Skeletal muscle satellite cell (primary cell): ENCODE measurements at regions not wholly inside any gene's neighbourhood (a gene's known extent, or its start where the extent isn't known, plus 50 kb on each side); places are given as distances from the start of the nearest gene placed in this dataset.

Experiments
- H3K27me3 ChIP-seq: 2 replicates; pipeline ENCODE4 v1.7.0; 2013; ENCODE audit warnings: low read length; ENCODE audit not compliant: control insufficient read depth, insufficient read depth
- H3K36me3 ChIP-seq: 2 replicates; pipeline ENCODE4 v1.7.0; 2013; ENCODE audit warnings: mild to moderate bottlenecking, control low read depth, low read length; ENCODE audit not compliant: insufficient read depth
- H3K4me1 ChIP-seq: 2 replicates; pipeline ENCODE4 v1.7.0; 2013; ENCODE audit warnings: low read length; ENCODE audit not compliant: control insufficient read depth, insufficient read depth
- H3K4me2 ChIP-seq: 2 replicates; pipeline ENCODE4 v1.7.0; 2013; ENCODE audit warnings: mild to moderate bottlenecking, low read length
- H3K4me3 ChIP-seq: 2 replicates; pipeline ENCODE4 v1.7.0; 2013; ENCODE audit warnings: low read length
- H3K9ac ChIP-seq: 2 replicates; pipeline ENCODE4 v1.7.0; 2013; ENCODE audit warnings: mild to moderate bottlenecking, low read depth, low read length, moderate library complexity
- H3K9me3 ChIP-seq: replicated peaks from 2 replicates; pipeline ENCODE4 v1.7.0; 2013; ENCODE audit warnings: mild to moderate bottlenecking, control low read depth, low read length

DNA sequence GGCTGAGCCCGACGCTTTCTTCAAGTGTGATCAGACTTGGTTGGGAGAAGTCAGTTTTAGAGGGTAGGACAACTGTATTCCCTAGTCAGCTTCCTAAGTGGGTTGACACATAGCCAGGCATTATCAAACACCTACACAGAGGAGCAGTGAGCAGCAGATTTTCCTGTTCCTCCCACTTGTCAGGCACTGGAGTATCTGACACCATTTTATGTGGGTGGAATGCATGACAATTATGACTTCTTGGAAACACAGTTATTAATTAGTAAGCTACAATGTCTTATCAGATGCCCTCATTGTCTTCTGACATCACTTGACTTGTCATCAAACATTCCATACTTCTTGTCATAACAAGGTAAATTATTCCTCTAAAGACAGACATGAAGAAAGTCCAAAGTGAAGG, 124.9 kb downstream of the IRX2 start:
- Histone ChIP-seq H3K9me3 (peaks cover 27% of the 10 kb centered on the region), H3K27me3 (no peaks in the 10 kb centered on the region), H3K4me3 (no peak overlapping the region), H3K9ac (no peak overlapping the region), H3K36me3 (no peaks in the 10 kb centered on the region), H3K4me1 (no peaks in the 10 kb centered on the region), H3K4me2 (no peak overlapping the region)

DNA sequence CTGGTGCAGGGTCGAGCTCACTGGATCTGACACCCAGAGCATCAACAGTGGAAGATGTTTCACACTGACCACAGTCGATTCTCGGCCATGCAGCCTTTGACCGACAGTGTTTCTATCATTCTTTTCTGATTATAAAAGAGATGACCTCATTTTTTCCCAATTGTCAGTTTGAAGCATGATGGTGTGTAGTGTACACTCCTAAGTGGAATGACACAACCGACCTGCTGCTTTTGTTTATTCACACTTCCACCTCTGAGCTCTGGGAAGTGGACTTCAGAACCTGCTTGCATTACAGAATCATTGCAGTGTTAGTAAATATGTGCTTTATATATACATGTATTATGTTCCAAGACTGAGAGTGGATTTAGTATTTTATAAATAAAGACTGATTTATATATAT, 128.6 kb downstream of the IRX2 start:
- Histone ChIP-seq H3K9me3 (peaks cover 20% of the 10 kb centered on the region), H3K9ac (no peak overlapping the region)

DNA sequence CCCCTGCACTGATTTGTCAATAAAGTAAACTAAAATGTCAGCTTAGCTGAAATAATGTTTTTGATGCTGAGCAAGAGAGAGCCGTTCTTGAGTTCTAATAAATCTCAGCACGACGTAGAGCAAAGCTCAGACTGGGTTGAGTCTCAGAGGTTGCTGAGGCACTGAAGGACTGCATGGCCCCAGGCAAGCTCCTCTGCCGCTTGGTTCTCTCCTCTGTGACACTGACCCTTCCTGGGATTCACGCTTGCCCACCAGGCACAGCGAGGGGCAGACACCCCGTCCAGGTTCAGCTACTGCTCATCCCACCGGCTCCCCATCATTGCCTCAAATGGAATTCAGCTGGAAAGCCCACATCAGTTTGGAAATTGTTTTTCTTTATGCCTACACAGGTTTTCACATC, 129.8 kb downstream of the IRX2 start:
- Histone ChIP-seq H3K27me3 (no peaks in the 10 kb centered on the region), H3K4me3 (no peak overlapping the region), H3K9me3 (peaks cover 15% of the 10 kb centered on the region), H3K4me2 (no peak overlapping the region), H3K4me1 (no peaks in the 10 kb centered on the region), H3K36me3 (no peaks in the 10 kb centered on the region), H3K9ac (no peak overlapping the region)

More for the DNA sequence above, 128.6 kb downstream of the IRX2 start:
- Histone ChIP-seq H3K27me3 (no peaks in the 10 kb centered on the region), H3K4me3 (no peak overlapping the region), H3K36me3 (no peaks in the 10 kb centered on the region), H3K4me2 (no peak overlapping the region), H3K4me1 (no peaks in the 10 kb centered on the region)

DNA sequence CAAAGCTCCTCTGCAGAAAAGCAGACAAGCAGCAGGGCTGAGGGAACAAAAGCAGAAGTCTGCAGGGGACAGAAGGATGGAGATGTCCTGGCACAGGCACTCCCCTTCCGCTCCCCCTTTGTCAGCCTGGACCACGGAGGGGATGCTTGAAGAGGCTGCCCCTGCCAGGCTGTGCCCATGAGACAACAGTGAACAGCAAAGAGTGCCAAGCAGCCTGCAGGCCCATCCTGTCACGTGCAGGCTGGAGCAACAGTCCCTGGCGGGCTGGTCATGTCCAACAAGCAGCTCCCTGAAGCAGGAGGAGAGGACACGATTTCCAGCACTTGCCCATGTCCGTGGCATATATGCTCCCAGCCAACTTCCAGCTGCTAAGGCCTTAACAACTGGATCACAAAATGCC, 132.3 kb downstream of the IRX2 start:
- Histone ChIP-seq H3K9me3 (peaks cover 12% of the 10 kb centered on the region), H3K4me2 (no peak overlapping the region), H3K36me3 (no peaks in the 10 kb centered on the region), H3K4me3 (no peak overlapping the region), H3K4me1 (no peaks in the 10 kb centered on the region), H3K9ac (no peak overlapping the region), H3K27me3 (no peaks in the 10 kb centered on the region)

DNA sequence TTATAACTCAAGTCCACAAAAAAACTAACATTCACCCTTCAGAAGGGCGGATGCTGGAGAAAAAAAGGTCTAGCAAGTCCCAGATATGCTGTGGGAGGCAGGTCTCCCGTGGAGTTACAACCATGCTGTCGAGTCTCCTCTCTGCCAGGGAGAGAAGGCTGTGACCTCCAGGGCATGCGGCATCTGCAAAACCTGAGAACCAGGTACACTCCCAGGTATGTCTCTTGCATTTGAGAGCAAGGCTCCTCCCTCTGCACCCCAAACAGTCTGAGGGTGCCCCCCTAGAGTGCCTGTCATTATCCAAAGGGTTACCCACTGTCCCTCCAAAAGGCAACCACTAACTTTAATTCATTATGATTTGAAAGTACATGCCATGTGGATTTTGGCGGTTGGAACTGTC, 134.0 kb downstream of the IRX2 start:
- no peak overlapping the region for H3K4me3 ChIP-seq
- no peaks in the 10 kb centered on the region for H3K27me3 ChIP-seq
- no peaks in the 10 kb centered on the region for H3K4me1 ChIP-seq
- peaks cover 10% of the 10 kb centered on the region for H3K9me3 ChIP-seq
- H3K4me2 ChIP-seq = no peak overlapping the region
- no peak overlapping the region for H3K9ac ChIP-seq
- no peaks in the 10 kb centered on the region for H3K36me3 ChIP-seq

DNA sequence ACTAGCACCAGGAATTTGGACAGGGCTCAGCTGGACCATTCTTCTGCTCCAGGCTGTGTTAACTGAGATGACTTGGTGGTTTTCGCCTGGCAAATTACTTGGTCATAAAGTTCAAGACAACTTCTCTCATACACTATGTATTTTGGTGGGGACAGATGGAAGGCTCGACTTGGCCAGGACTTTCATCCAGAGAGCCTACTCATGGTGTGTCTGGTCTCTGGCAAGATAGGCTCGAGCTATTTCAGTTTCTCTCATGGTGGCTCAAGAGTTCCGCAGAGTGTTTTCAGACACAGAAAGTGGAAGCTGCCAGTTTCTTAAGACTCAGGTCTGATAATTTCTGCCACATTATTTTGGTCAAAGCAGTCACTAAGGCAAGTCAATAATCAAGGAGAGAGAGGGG, 135.6 kb downstream of the IRX2 start:
- H3K27me3 ChIP-seq = no peaks in the 10 kb centered on the region
- peaks cover 6% of the 10 kb centered on the region for H3K9me3 ChIP-seq
- no peaks in the 10 kb centered on the region for H3K4me1 ChIP-seq
- no peak overlapping the region for H3K4me3 ChIP-seq
- H3K9ac ChIP-seq = no peak overlapping the region
- no peaks in the 10 kb centered on the region for H3K36me3 ChIP-seq
- no peak overlapping the region for H3K4me2 ChIP-seq

DNA sequence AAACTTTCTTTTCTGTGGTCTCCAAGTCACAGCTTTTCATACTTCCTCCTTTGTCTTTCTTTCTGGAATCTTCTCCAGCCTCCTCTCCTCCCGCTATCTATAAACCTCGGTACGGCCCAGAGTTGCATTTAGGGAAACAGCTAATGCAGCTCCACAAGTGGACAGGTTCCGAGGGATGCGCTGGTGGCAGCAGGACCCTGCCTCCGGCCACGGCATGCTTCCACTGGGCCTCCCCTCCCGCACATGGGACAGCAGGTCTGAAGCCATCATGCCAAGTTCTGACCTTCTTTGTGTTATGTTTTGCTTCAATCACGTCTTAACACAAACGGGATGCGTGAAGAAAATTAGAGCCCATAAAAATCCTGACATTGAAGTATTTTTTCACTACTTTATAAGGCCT, 136.9 kb downstream of the IRX2 start:
- no peak overlapping the region for H3K4me2 ChIP-seq
- H3K4me1 ChIP-seq = no peaks in the 10 kb centered on the region
- H3K36me3 ChIP-seq = no peaks in the 10 kb centered on the region
- no peaks in the 10 kb centered on the region for H3K27me3 ChIP-seq
- peaks cover 6% of the 10 kb centered on the region for H3K9me3 ChIP-seq
- H3K9ac ChIP-seq = no peak overlapping the region
- H3K4me3 ChIP-seq = no peak overlapping the region

DNA sequence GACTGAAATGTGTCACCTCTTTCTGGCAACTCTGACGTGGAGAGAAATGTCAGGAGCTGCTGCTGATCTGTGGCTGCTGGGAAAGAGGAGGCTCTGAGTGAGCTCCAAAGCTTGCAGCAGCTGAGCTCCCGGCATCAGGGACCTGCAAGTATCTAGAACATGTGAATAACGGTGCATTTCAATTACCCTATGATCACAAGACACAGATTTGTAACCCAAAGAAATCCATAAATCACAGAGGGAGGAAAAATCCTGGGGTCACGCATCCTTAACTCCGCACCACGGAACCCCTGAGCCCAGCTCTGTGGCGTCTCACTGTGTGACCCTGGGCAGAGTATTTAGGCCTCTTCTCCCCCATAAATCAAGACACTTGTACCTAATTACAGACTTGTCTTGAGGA, 139.8 kb downstream of the IRX2 start:
- no peaks in the 10 kb centered on the region for H3K27me3 ChIP-seq
- no peaks in the 10 kb centered on the region for H3K4me1 ChIP-seq
- H3K4me3 ChIP-seq = no peak overlapping the region
- H3K9ac ChIP-seq = no peak overlapping the region
- H3K9me3 ChIP-seq = peaks cover 7% of the 10 kb centered on the region
- H3K4me2 ChIP-seq = no peak overlapping the region
- H3K36me3 ChIP-seq = no peaks in the 10 kb centered on the region

DNA sequence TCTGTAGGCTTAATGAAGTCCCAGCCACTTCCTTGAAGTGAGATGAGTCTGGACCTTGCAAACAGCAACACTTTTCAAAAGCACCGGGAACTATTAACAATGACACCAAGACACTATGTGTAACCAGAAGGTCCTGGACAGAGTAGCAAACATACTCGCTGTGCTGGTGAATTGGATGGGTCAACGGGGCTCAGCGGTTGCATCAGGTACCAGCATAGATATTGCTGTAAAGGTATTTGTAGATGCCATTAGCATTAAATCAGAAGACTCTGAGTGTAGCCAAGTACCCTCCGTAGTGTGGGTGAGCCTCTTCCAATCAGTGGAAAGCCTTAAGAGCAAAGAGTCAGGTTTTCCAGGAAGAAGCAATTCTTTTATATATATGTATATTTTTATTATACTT, 140.5 kb downstream of the IRX2 start:
- H3K36me3 ChIP-seq = no peaks in the 10 kb centered on the region
- H3K27me3 ChIP-seq = no peaks in the 10 kb centered on the region
- H3K9me3 ChIP-seq = peaks cover 9% of the 10 kb centered on the region
- no peak overlapping the region for H3K4me3 ChIP-seq
- no peaks in the 10 kb centered on the region for H3K4me1 ChIP-seq
- H3K9ac ChIP-seq = no peak overlapping the region
- no peak overlapping the region for H3K4me2 ChIP-seq

DNA sequence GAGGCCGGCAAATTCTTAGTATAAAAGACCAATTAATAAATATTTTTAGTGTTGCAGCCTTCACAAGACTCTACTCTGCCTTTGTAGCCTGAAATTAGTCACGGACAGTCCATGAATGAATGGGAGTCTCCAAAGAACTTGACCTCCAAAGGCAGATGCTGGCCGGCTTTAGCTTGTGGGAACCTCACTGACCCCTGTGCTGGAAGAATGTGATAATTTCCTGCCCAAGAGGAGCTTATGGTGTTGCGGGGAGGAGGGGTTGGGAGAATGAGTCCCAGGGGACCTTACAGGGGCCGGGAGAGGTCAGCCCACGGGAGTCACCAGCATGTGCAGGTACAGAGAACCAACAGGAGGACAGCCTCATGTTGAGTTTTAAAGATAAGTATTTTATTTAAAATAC, 143.1 kb downstream of the IRX2 start:
- no peaks in the 10 kb centered on the region for H3K4me1 ChIP-seq
- H3K4me2 ChIP-seq = no peak overlapping the region
- no peaks in the 10 kb centered on the region for H3K36me3 ChIP-seq
- H3K4me3 ChIP-seq = no peak overlapping the region
- H3K27me3 ChIP-seq = no peaks in the 10 kb centered on the region
- peaks cover 9% of the 10 kb centered on the region for H3K9me3 ChIP-seq
- no peak overlapping the region for H3K9ac ChIP-seq

DNA sequence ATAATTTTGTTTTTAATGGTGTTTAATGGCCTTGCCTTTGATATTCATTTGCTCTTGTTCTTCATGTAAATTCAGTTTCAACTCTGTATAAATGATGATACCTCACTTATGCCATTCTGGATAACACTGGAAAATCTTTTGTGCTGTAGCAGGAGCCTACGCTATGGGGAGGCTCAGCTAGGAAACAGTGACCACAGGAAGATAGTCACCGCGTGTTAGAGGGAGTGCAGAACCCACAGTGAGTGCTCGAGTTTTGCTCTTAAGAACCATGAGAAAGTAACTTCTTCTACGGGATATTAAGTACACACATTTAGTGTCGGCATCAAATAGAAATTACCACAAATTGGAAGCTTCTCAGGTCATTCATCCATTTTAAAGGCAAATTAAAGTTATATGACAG, 143.9 kb downstream of the IRX2 start:
- no peaks in the 10 kb centered on the region for H3K27me3 ChIP-seq
- no peak overlapping the region for H3K4me3 ChIP-seq
- no peak overlapping the region for H3K9ac ChIP-seq
- H3K4me2 ChIP-seq = no peak overlapping the region
- peaks cover 9% of the 10 kb centered on the region for H3K9me3 ChIP-seq
- no peaks in the 10 kb centered on the region for H3K4me1 ChIP-seq
- H3K36me3 ChIP-seq = no peaks in the 10 kb centered on the region

DNA sequence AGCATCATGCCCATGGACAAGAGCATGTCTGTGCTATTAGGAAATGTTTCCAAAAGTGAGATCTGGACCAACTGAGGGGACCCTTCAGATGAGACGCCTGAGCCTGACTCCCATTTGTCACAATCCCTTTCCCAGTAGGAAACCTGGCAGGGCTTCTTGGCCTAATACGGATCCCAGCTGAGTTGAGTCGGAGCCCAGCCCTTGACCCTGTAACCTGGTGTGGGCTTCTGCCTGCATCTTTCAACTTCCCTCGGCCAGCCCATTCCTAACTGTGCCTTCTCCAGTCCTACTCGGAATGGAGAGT, 148.3 kb downstream of the IRX2 start:
- peaks cover 3% of the 10 kb centered on the region for H3K9me3 ChIP-seq
- H3K27me3 ChIP-seq = no peaks in the 10 kb centered on the region
- no peak overlapping the region for H3K9ac ChIP-seq
- no peak overlapping the region for H3K4me3 ChIP-seq
- no peaks in the 10 kb centered on the region for H3K36me3 ChIP-seq
- H3K4me2 ChIP-seq = no peak overlapping the region
- no peaks in the 10 kb centered on the region for H3K4me1 ChIP-seq
